Osteocyte (in vitro differentiated cells): ENCODE measurements at regions not wholly inside any gene's neighbourhood (a gene's known extent, or its start where the extent isn't known, plus 50 kb on each side); places are given as distances from the start of the nearest gene placed in this dataset.
"Not testable (repeated sequence)": the region's sequence is repeated elsewhere in the genome, so short reads cannot be mapped to it uniquely, and the experiment has no call there.

Experiments used
- DNase-seq: peaks from one replicate; pipeline ENCODE4 v3.0.0; 2021; ENCODE audit warnings: mixed read lengths; ENCODE audit not compliant: unreplicated experiment; ENCODE audit errors: extremely low spot score
- H3K27ac Mint-ChIP-seq: one replicate; pipeline ENCODE4 v1.8.0; 2021; ENCODE audit warnings: mild to moderate bottlenecking, mixed read lengths; ENCODE audit not compliant: unreplicated experiment
- H3K27me3 Mint-ChIP-seq: one replicate; pipeline ENCODE4 v1.8.0; 2021; ENCODE audit warnings: mixed read lengths; ENCODE audit not compliant: unreplicated experiment
- H3K36me3 Mint-ChIP-seq: one replicate; pipeline ENCODE4 v1.8.0; 2021; ENCODE audit warnings: mixed read lengths; ENCODE audit not compliant: unreplicated experiment
- H3K4me1 Mint-ChIP-seq: one replicate; pipeline ENCODE4 v1.8.0; 2021; ENCODE audit warnings: mixed read lengths; ENCODE audit not compliant: unreplicated experiment
- H3K4me3 Mint-ChIP-seq: one replicate; pipeline ENCODE4 v1.8.0; 2021; ENCODE audit warnings: mild to moderate bottlenecking, moderate library complexity, mixed read lengths; ENCODE audit not compliant: unreplicated experiment
- H3K9me3 Mint-ChIP-seq: one replicate; pipeline ENCODE4 v1.8.0; 2021; ENCODE audit warnings: mixed read lengths; ENCODE audit not compliant: unreplicated experiment
- CTCF ChIP-seq: fragments of 200-600 bp; sonication (generic); IDR thresholded peaks from 2 replicates; pipeline ENCODE4 v1.5.0; 2021; ENCODE audit warnings: antibody characterized with exemption, mild to moderate bottlenecking, moderate library complexity

GRCh38 chr13:21246761-21247452 is 70.4 kb downstream of the MRPL57 start:
- no peak for DNase-seq
- no peak for TF ChIP-seq CTCF
- H3K4me3 Mint-ChIP-seq = no peak overlapping the region

GRCh38 chr13:21256351-21256761 is 79.9 kb downstream of the MRPL57 start:
- H3K27ac Mint-ChIP-seq = no peak overlapping the region
- peaks cover 36% of the 10 kb centered on the region for H3K27me3 Mint-ChIP-seq
- H3K4me3 Mint-ChIP-seq = no peak overlapping the region
- H3K9me3 Mint-ChIP-seq = peaks cover 6% of the 10 kb centered on the region
- TF ChIP-seq CTCF = no peak
- no peaks in the 10 kb centered on the region for H3K36me3 Mint-ChIP-seq
- no peak for DNase-seq
- no peaks in the 10 kb centered on the region for H3K4me1 Mint-ChIP-seq

More at GRCh38 chr13:21246761-21247452, 70.4 kb downstream of the MRPL57 start:
- Mint-ChIP-seq H3K27ac (no peak overlapping the region), H3K27me3 (peaks cover 27% of the 10 kb centered on the region), H3K36me3 (no peaks in the 10 kb centered on the region), H3K4me1 (no peaks in the 10 kb centered on the region), H3K9me3 (peaks cover 7% of the 10 kb centered on the region)

GRCh38 chr13:21256891-21257290 is 80.4 kb downstream of the MRPL57 start:
- peaks cover 32% of the 10 kb centered on the region for H3K27me3 Mint-ChIP-seq
- DNase-seq = no peak
- peaks cover 3% of the 10 kb centered on the region for H3K9me3 Mint-ChIP-seq
- TF ChIP-seq CTCF = no peak
- H3K36me3 Mint-ChIP-seq = no peaks in the 10 kb centered on the region
- no peak overlapping the region for H3K27ac Mint-ChIP-seq
- no peak overlapping the region for H3K4me3 Mint-ChIP-seq
- H3K4me1 Mint-ChIP-seq = no peaks in the 10 kb centered on the region

- Mint-ChIP-seq H3K4me1 (no peaks in the 10 kb centered on the region), H3K9me3 (no peaks in the 10 kb centered on the region), H3K36me3 (no peaks in the 10 kb centered on the region), H3K4me3 (no peak overlapping the region), H3K27ac (no peak overlapping the region), H3K27me3 (peaks cover 18% of the 10 kb centered on the region)
- TF ChIP-seq CTCF = no peak
- DNase-seq = no peak
These were observed 83.4 kb downstream of the MRPL57 start for GRCh38 chr13:21259571-21260455.

- peaks cover 11% of the 10 kb centered on the region for H3K27me3 Mint-ChIP-seq
- H3K27ac Mint-ChIP-seq, H3K4me1 Mint-ChIP-seq: not testable (repeated sequence)
These were observed 84.3 kb downstream of the MRPL57 start for GRCh38 chr13:21260561-21261290.

GRCh38 chr13:21261487-21262216 is 85.2 kb downstream of the MRPL57 start:
- peaks cover 12% of the 10 kb centered on the region for H3K27me3 Mint-ChIP-seq

More at GRCh38 chr13:21260561-21261290, 84.3 kb downstream of the MRPL57 start:
- DNase-seq, H3K9me3 Mint-ChIP-seq, H3K4me3 Mint-ChIP-seq, H3K36me3 Mint-ChIP-seq: not testable (repeated sequence)

GRCh38 chr13:21263909-21264308 is 87.5 kb downstream of the MRPL57 start:
- not testable (repeated sequence) for H3K27ac Mint-ChIP-seq, H3K9me3 Mint-ChIP-seq, H3K4me1 Mint-ChIP-seq, DNase-seq, H3K4me3 Mint-ChIP-seq, H3K36me3 Mint-ChIP-seq
- peaks cover 14% of the 10 kb centered on the region for H3K27me3 Mint-ChIP-seq

More at GRCh38 chr13:21261487-21262216, 85.2 kb downstream of the MRPL57 start:
- H3K36me3 Mint-ChIP-seq, DNase-seq, H3K9me3 Mint-ChIP-seq, H3K27ac Mint-ChIP-seq, H3K4me1 Mint-ChIP-seq, H3K4me3 Mint-ChIP-seq: not testable (repeated sequence)
